GM11168 (cell line): ENCODE measurements at regions not wholly inside any gene's neighbourhood (a gene's known extent, or its start where the extent isn't known, plus 50 kb on each side); places are given as distances from the start of the nearest gene placed in this dataset.
"Not testable (repeated sequence)": the region's sequence is repeated elsewhere in the genome, so short reads cannot be mapped to it uniquely, and the experiment has no call there.

Source experiments
- in situ Hi-C: fragments of 300-500 bp; cut with MboI; formaldehyde crosslinking; loops from one replicate; pipeline ENCODE4 v1.12.0; 2022; ENCODE audit warnings: low sequenced_read_pairs; ENCODE audit not compliant: unreplicated experiment

DNA sequence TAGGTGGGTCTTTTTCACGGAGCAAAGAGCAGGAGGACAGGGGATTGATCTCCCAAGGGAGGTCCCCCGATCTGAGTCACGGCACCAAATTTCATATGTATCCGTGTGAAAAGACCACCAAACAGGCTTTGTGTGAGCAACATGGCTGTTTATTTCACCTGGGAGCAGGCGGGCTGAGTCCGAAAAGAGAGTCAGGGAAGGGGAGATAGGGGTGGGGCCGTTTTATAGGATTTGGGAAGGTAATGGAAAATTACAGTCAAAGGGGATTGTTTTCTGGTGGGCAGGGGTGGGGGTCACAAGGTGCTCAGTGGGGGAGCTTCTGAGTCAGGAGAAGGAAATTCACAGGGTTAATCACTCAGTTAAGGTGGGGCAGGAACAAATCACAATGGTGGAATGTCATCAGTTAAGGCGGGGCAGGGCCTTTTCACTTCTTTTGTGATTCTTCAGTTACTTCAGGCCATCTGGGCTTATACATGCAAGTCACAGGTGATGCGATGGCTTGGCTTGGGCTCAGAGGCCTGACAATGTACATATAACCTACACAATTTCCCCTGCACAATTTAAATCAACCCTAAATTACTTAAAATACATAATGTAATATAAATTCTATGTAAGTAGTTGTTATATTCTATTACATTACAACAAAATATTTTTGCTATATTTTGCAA lies 921.3 kb upstream of the ALCAM start:
- in situ Hi-C loops, result not testable (repeated sequence)

DNA sequence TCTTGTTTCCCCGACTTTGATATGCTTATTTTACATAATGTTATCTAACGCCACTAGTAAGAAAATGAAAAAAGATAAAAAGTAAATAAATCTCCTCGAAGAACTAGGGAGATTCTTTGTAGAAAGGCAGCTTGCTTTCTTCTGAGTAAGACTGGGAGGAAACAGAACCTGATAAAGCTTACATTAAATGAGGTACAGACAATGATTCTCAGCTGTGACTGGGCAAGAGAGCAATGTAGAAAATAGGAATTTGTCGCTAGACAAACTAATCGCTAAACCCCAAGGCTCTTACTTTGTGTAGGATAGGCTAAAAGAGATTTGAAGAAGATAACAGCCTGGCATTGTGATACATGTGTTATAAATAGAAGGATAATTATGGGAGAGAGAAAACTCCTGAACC lies 919.0 kb upstream of the ALCAM start:
- in situ Hi-C loops, result no loop called here

DNA sequence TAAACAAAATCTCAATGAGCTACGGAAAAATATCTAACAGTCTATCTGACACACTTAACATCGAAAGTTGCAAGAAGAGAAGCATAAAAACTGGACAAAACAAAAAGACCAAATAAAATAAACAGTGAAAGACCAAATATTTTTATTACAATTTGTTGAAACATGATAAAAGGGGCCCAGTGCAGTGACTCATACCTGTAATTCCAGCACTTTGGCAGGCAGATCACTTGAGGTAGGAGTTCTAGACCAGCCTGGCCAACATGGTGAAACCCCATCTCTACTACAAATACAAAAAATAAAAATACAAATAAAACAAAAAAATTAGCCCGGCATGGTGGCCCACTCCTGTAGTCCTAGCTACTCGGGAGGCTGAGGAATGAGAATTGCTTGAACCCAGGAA lies 914.0 kb upstream of the ALCAM start:
- in situ Hi-C loops, result no loop called here

DNA sequence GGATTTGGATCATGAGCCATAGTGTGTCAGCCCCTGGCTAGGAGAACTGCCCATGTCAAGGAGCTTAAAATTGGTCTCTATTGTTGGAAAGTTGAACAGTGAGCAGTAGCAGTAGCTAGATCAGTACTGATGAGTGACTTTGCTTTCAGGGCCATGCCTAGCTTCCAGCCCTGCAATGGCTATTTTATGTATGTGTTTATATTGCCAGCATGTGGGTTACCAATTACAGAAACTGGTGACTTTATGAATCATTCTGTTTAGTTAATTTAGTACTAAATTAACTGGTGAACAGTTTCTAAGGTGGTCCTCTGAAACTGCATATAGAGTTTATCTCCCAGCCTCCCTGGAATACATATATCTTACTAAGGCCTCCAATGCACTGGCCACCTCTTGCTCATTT lies 908.1 kb upstream of the ALCAM start:
- in situ Hi-C loops, result no loop called here

DNA sequence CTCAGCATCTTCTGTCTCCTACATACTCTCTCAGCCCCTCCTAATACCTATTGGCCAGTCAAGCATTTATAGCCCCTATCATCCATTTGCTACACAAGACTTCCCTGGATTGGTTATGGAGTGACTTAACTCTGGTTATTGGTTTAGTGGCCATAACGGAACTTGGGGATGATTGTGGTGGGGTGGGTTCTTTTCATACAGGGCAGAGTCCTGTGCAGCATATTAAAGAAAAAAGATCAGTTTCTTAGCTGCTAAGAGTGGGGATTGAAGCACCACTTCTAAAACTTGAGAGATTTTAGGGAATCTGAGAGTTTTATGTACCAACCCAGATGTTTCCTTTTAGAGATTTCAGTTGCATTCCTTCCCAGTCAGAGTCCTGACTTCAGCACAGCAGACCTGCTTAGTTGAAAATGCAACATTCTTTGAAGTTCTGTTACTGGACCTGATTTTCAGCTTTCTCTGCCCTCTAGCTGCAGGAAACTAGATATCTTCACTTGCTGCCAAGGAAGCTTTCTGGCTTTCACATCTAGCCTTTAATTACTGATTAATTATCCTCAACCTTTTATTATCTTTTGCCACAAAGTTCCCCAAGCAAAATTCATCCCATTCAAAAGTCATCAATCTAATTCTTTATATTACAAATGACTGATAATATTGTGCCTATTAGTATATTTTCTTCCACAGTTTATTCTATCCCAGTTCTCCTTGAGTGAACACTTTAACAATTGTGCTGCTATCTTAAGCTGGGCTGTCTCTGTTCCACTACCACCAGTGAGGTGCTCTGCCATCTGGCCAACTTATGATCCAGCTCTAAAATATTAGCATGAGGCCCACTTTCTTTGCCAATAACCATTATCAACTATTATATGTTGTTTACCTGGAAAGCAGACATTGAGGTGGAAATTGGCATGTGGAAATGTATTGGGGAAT lies 906.0 kb upstream of the ALCAM start:
- in situ Hi-C loops, result no loop called here

DNA sequence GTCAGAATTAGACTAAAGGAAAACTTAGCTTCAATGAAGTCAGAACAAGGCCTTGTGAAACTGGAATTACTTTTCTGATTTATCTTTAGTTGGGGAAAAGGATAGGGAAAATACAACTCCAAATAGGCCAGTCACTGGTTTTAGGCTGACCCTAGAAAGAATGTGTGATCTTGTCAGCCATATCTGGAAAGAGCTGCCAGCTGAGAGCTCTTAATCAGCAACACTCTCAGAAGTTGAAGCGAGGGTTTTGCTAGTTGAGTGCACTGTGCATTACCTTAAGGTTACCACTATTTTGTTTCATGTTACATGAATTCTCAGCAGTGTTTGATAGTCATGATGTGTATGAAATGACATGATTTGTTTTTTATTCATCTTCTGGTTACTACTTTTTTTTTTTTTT lies 905.3 kb upstream of the ALCAM start:
- in situ Hi-C loops, result no loop called here

DNA sequence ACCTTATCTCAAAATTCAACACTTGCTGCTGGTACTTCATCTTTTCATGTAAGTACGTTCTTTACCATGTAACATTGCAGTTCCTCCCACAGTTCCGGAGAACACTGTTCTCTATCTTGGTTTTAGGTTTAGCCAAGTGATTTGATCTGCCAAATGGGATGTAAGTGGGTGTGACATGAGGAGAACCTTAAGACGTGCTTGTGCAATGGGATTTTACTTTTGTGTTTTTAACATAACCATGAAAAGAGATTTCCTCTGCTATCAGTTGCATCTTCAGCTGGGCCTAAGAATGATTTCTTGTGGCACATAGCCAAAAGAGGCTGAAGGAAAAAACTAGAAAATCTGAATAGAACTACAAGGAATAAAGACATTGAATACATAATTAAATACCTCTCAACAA lies 894.5 kb upstream of the ALCAM start:
- in situ Hi-C loops, result no loop called here

DNA sequence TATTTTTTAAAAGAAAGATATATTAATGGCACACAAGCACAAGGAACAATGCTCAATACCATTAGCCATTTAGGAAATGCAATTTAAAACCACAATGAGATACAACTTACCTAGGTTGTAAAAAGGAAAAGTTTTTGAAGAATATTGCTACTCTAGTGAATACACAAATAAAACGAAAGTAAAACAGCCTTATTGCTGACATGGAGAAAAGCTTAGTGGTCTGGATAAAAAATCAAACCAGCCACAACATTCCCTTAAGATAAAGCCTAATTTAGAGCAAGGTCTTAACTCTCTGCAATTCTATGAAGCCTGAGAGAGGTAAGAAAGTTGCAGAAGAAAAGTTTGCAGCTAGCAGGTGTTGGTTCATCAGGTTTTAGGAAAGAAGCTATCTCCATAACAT lies 892.7 kb upstream of the ALCAM start:
- in situ Hi-C loops, result no loop called here

DNA sequence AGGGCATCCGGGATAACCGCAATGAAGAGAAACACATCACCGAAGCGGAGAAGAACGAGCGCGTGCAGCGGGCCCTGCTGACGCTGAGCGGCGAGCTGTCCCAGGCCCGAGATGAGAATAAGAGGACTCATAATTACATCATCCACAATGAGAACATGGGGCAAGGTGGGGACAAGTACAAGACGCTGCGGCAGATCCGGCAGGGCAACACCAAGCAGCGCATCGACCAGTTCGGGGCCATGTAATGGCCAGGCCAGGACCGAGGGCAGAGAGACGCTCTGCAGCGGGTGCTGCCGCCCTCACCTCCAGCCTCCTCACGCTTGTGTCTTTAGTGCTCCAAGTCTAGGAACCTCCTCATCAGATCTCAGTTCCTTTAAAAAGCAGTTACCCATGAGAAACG lies 863.7 kb upstream of the ALCAM start:
- in situ Hi-C loops, result no loop called here

DNA sequence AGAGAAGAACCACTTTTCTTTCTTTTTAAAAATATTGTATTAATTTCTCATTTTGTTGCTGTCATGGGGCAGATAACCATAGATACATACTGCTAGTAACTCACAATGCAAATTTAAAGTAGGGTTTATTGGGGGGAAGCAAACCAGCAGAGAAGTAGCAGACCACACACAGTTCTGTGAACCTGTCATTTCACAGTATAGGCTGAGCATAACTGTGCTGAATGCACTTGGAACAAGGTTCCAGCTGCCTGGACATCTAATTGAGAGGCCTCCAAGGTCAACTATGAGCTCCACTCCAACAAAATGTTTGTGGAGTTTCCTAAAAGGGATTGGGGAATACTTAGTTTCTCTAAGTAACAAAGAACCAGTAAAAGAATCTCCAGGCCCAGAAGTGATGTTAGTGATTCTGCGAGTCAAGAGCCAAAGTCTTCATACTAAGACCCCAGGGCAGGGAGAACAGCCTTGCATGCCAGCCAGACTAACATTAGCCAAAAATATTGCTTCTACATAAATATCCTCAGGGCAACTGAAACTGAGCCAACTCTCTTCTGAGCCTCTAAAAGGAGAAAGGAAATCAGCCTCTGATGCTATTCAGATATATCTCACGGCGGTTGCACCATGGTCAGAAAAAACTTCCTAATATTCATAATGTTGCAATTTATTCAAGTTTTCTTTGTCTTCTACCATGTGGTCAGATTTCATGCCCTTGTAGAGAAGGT lies 856.4 kb upstream of the ALCAM start:
- in situ Hi-C loops, result no loop called here

DNA sequence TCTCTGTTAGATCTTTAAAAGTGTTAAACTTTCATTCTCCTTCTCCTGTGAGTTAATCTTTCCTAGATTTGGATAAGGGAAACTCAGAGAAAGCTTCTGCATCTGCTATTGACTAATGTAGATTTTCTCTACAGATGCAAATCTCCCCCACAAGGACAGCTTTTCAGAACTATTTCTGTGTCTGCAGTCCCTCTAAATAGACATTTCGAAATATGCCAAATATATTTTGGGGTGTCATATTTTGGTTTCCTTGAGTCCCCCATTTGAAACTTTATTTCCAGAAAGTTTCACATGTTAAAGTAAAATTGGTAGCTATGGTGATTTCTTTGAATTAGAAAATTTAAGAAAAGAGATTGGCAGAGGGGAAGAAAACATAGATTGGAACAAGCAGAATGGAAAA lies 852.3 kb upstream of the ALCAM start:
- in situ Hi-C loops, result no loop called here

DNA sequence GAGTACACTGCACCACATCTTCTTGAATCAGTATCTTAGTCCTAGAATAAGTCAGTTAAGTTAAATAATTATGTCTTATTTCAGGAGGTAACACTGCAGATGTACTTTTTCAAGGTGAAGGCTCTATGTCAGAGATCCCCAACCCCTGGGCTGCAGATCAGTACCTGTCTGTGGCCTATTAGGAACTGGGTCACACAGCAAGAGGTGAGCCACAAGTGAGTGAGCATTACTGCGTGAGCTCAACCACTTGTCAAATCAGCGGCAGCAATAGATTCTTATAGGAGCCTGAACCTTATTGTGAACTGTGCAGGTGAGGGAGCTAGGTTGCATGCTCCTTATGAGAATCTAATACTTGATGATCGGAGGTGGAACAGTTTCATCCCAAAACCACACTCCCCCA lies 851.9 kb upstream of the ALCAM start:
- in situ Hi-C loops, result no loop called here

DNA sequence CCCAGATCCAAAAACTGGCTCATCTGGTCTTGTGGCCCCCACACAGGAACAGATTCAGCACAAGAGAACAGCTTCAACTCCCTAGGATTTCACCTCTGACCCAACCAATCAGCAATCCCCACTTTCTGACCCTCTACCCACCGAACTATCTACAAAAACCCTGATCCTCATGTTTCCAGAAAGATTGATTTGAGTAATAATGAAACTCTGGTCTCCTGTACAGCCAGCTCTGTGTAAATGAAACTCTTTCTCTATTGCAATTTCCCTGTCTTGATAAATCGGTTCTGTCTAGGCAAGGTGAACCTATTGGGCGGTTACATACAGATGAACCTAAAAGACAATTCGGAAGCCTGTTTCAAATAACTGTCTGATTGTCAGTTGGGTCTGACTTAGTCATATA lies 847.6 kb upstream of the ALCAM start:
- in situ Hi-C loops, result no loop called here

DNA sequence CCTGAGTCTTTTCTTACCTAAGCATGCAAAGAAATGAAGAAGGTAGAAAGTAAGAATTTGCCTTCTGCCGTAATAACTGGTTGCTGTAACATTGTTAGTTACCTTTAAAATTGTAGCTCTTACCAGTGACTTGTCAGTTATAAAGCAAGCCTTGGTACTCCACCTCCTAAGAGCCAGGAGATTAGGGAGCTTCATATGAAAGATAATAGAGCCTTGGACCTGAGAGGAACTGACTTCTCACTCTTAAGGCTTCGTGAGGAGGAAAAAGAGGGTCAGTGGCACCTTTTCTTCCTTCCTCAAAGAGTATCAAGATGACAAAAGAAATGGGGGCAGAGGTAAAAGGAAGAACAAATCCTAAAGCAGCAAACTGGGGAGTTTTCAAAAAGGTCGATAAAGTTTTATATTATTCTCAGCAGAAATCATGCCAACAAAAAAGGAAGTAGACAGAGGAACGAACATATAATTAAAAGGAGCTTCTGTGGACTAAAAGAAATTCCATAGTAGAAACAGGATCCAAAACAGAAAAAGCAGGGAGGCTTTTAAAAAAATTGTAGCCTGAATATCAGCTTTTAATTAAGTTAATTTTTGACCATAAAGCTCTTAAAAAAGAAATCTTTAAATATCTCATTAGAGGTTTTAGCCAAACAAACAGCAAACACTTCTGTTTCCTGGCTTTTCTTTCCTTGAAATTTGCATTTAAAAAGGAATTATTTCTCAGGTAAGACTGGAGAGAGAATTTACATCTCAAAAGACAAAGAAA lies 847.1 kb upstream of the ALCAM start:
- in situ Hi-C loops, result no loop called here

DNA sequence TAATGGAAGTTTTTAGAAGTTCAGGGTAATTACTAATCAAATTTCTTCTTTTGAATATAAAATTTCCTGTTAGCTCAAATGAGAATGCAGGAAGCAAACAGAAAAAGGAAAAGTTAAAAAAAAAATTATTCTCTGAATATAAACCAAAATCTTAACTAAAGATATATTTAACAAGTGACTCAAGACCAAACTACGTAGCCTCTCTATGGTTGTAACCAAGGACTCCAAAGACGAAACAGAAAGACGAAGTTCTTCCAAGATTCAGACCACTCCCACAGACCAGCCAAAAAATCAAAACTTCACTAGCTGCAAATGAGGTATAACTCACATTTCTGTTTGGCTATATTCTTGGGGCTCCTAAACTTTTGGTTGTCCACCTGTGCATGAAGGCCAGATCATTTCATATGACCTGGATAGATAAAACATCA lies 846.5 kb upstream of the ALCAM start:
- in situ Hi-C loops, result no loop called here

DNA sequence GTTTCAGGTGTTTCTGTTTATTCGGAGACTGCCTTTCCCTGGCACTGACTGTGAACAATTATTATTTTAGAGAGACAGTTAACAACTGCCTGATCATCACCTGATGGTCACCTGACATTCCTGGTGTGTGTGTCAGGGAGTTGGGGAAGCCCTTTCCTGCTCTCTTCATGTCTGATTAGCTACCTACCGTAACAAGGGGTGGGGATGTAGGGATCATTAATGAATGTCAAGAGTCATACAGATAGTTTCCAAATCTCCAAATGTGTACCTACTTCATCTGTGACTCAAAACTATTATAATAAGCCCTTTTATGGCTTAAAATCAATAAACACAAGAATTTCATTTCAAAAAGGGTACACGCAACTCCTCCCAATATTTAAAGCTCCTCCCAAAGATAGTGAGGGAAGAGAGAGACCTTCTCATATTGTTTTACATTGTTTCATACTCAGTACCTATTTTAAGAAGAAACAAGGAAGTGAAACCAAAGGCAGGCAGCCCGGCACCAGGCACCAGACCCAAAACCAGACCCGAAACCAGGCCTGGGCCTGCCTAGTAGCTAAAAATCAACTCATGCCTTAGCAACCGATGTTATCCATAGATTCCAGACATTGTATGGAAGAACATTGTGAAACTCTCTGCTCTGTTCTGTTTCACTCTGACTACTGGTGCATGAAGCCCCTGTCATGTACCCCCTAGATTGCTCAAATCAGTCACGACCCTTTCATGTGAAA lies 844.9 kb upstream of the ALCAM start:
- in situ Hi-C loops, result no loop called here

DNA sequence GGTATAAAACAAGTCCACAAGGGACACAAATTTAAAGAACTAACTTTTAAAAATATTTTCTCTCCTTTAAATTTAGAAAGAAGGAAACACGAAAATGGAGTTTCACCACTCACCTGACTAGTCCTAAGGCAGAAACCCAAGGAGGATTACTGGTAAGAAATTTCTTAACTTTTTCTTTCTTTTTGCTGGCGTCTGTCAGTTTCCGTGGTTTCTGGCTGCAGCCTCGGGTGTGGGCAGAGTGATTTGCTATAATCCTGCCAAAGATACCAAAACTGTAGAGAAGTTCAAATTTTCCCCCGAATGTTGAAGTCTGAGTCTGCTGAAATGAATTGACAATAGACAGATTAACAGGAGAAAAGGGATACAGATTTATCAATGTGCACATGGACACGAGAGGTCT lies 843.6 kb upstream of the ALCAM start:
- in situ Hi-C loops, result no loop called here

DNA sequence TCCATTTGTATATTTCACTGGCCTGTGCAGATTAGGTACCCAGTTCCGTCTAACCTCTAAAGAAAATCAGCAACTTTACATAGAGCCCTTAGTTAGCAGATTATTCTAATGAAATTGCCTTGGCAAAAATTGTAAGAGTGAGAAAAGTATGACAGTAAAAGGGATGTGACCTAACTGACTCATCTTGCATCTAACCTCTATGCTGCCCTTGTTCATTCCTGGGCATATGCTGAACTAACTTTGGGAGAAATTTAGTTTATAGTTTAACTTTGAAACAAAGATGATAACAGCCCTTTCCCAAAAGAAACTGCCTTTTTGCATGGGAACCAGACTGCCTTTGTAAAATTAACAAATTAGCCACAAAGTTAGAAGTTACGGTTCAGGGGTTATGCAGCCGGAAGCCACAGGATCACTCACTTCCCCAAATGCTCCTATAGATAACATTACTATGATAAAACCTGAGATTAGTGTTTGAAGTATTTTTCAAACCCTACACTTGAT lies 839.8 kb upstream of the ALCAM start:
- in situ Hi-C loops, result loop anchor here (25.0 kb wide), 1 partner anchor 835 kb away; the partner anchor contains the start of gene ALCAM

DNA sequence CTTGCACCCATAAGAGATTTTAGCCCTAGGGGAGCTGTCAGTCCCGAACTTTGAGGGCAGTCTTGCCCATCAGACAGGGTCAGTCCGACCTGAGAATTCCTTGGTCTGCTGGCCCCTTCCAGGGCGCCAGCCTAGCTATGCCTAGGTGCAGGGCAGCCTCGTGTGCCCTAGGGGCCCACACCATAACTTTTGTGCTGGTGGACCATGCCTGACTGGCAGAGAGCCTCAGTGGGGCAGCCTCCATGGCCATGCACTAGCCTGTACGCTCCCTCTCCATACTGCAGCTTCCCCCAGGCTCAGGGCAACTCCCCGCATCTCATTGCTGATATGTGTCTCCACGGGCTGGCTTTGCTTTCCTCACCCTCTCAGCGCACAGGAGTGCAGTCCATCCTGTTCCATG lies 835.8 kb upstream of the ALCAM start:
- in situ Hi-C loops, result loop anchor here (25.0 kb wide), 1 partner anchor 831 kb away; the partner anchor contains the start of gene ALCAM
